Stimulated activated CD8-positive, alpha-beta memory T cell treated with anti-CD3 and anti-CD28 coated beads, Interleukin-12 subunit alpha, Interleukin-12 subunit beta, amount 100 ng/mL, for 1 hour (primary cell): ENCODE measurements at regions not wholly inside any gene's neighbourhood (a gene's known extent, or its start where the extent isn't known, plus 50 kb on each side); places are given as distances from the start of the nearest gene placed in this dataset.

ENCODE experiments used
- DNase-seq: peaks from one replicate; pipeline ENCODE4 v3.0.0-alpha.2; 2020; ENCODE audit warnings: low read depth

DNA sequence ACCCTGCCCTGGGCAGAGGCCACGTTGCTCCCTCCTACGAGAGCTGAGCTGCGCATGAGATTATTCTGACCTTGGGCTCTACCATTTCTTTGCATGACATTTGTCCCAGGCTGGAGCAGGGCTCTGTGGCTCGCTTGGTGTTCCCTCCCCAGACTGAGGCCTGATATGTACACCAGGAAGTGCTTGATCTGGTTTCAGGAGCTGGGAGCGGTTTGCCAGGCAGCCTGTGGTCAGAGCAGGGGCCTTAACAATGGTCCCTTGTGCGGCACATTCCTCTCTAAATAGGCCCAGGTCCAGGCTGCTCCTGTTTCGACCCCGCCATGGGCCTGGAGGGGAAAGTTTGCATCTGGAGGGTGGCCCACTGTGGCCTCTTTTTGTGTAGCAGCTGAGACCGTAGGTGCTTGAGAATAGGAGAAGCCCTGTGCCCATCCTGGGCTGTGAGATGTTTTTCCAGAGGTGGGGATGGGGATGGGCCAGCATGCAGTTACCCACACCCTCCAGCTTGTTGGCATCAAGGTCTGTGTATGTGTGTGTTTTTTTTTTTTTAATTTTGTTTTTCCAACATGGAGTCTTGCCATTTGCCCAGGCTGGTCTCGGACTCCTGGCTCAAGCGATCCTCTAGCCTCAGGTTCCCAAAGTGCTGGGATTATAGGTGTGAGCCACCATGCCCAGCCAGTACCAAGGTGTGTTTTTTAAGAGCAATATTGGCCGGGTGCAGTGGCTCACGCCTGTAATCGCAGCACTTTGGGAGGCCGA, 253.9 kb downstream of the SEC14L1 start:
- no peak for DNase-seq

DNA sequence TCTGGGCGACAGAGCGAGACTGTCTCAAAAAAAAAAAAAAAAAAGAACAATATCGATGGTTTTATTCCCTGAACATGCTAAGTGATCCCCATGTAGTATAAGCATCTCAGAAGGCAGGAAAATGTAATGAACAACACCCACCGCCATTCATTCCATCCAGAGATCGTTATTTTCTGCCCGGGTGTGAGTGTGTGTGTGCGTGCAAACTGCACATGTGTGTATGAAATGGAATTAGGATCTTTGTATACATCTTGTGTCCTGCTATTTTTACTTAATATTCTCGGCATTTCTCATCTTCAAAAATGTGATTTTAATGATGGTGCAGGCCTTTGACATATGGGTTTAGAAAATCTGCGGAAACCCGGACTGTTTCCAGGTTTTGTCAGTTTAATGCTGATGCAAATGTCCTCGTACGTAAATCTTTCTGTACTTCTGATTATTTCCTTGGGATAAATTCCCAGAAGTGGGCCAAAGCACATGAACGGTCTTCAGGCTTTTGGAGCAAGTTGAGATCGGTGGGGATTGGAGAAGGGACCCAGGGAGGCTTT, 254.8 kb downstream of the SEC14L1 start:
- no peak for DNase-seq

GRCh38 chr17:77396610-77397009, 255.8 kb downstream of the SEC14L1 start:
- DNase-seq = no peak

DNA sequence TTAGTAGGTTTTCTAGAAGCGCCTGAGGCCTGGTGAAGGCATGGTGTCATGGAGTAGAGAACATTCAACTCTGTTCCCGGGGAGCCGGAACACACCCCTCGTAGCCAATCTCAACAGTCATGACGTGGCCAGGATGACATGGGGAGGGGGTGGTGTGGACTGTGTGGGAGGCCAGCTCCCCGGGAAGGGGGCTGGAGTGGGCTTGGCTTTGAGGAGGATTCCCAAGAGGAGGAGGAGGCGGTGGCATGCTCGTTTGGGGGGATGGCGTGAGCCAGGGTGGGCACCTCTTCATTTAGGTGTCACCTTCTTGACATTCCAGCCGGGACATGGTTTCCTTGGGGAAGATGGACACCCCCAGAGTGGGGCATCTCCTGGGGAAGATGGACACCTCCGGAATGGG, 257.5 kb downstream of the SEC14L1 start:
- DNase-seq = no peak

DNA sequence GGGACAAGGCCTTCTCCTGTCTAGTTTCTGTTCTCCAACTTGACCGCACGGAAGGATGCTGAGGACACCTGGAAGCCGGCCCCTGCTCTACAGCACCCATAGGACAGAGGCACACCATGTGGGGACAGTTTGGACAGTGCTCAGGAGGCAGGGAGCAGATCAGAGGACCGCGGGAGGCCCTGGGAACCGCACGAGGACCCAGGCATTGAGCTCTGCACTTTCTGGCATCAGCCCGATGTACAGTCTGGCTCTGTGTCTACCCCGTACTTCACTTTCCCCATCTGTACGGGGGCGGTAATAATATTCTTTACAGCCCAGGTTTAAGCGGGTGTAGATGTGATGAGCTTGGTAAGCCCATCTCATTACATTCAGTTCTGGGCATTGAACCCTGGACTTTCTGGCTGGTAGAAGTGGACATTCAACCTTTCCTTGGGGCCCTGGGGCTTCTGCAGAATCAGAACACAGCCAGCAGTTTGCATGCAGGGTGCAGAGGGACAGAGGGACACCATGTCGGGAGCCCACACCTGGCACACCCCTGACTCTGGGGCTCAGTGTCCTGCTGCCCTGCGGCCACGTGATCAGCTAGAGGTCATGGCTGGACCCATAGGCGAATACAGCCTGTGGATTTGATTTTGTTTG, 258.7 kb downstream of the SEC14L1 start:
- no peak for DNase-seq

DNA sequence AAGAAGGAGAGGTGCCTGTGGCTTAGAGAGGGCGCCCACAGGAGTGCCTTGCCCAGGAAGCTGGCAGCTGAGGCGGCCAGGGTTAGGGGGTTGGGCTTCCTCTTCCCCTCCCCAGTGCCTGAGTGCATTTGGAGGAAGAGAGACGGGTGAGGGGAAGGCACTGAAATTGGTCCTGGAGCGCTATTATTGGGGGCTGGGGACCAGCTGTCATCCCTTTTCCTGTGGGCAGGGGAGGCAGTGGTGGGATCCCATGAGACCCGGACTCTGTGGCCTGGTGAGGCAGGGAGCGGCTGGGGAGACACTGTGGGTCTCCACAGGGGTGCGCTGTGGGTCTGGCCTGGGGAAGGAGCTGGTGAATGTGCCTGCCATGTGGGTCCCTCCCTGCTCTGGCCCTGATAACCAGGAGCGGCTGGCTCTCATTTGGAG, 259.7 kb downstream of the SEC14L1 start:
- DNase-seq = peak; percentile 61

- DNase-seq = no peak
Observed at GRCh38 chr17:77402159-77402731, 261.5 kb downstream of the SEC14L1 start.

DNA sequence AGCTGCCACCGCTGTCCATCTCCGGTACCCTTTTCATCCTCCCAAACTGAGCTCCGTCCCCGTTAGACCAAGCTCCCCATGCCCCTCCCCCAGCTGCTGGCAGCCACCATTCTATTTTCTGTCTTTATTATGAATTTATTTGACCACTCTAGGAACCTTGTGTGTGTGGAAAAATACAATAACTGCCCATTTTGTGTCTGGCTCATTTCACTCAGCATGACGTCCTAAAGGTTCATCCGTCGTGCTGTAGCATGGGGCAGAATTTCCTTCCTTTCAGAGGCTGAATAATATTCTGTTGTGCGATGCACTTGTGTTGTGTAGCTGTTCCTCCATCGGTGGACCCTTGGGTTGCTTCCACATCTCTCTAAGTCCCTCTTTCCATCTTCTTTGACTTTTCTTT, 263.1 kb downstream of the SEC14L1 start:
- DNase-seq = no peak

DNA sequence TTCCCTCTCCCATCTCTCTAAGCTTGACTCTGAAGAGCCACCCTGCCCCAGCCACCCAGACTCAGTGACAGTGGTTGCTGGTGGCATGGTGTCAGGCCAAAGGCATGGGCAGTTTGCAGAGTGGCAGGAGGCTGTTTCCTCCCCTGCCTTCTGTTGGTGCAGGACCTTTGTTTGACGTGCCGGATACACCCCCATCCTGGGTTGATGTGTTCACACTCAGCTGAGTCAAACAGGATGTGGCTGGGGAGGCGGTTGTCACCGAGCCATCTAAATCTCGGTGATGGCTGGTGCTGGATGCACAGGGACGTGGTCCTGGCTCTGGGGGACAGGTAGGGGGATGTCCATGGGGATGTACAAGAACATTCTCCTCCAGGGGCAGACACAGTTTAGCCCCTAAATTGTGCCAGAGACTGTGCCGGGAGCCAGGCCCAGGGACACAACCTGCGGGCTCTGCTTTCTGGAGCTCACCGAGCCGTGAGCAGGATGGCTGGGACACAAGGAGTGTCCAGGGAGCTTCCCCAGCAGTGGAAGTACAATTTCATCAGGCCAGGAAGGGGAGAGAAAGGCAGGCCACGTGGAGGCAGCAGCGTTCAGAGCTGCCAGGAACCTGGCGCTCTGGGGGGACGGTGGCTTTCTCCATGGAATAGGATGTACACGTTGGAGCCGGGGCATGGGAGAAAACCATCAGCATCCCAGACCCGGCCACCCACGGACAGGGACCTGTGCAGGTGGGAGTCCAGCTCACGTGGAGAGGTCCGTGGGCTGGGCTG, 264.2 kb downstream of the SEC14L1 start:
- peak; percentile 77 for DNase-seq

GRCh38 chr17:77405867-77406732, 265.3 kb downstream of the SEC14L1 start:
- no peak for DNase-seq

DNA sequence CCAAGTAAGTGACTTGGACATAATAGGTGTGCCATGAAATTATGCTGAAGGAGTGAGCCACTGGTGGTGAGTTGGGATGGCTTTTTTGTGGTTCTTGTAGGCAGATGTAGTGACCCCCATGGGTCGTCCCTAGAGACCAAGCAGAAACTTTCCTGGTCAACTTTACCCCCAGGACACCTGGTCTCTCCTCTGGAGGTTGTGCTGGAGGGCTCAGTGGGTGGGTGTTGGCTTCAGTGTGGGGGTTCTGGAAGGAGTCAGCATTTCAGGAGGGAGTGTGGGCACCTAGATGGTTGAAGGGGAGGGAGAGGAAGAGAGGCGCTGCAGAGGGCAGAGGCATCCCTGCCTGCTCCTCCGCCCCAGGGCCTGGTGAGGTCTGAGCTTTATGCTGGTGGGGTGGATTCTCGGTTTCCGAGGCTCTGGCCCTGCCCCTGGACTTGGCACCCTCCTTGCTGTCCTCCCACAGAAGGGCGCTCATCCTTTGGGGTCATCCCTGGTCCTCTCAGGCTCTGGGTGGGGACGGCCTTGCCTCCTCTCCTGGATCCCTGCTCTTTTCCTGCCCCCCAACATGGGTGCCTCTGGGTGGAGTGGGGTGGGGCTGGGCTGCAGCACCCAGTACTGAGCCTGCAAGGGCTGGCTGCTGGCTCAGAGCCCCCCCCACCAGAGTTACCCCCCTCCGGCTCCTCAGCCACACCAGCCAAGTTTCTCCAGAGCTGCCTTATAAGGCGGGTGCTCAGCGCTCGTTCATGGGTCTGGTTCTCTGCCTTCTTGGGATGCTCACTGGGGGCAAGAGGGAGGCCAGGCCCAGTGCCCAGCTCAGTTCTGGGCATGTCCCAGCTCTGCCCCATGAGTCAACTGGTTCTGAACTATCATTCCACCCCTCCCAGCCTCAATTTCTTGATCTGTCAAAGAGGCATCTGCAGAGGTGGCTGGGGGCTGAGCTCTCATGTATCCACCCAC, 266.8 kb downstream of the SEC14L1 start:
- no peak for DNase-seq

GRCh38 chr17:77408284-77408683, 267.5 kb downstream of the SEC14L1 start:
- no peak for DNase-seq

DNA sequence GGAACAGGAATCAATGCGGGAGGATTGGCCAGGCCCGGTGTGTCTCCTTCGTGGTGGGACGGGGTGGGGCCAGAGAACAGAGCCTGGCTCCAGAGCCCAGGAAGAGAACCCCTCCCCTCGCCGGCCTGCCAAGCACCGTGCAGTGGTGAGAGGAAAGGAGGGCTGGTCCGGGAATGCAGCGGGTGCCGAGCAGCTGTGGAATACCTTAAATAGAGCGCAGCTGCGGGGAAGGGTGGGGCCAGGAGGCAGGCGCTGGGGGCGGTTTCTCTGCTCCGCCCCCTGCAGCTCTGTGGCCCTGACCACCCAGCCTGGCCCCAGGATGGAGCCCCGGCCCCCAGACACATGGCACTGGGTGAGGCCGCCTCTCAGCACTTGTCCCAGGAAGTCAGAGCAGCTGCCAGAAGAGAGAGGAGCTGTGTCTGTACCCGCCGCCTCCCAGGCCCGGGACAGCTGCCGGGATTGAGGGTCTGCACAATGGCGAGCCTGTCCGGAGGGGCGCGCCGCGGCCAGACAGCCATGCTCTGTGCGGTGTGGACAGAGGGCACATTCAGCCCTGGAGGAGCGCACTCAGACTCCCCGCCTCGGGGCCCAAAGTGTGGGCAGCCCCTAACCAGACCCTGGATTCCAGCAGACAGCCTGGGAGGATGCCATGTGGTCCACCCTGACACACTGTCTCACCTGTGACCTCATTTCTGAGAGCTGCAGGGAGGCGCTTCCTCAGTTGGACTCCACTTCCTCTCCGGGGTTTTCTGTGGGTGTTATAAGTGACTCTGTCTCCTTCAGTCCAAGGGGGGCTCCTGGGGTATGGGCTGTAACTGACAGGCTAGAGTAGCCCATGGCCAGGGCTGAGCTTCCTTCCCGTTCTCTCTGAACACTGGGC, 268.8 kb downstream of the SEC14L1 start:
- no peak for DNase-seq

DNA sequence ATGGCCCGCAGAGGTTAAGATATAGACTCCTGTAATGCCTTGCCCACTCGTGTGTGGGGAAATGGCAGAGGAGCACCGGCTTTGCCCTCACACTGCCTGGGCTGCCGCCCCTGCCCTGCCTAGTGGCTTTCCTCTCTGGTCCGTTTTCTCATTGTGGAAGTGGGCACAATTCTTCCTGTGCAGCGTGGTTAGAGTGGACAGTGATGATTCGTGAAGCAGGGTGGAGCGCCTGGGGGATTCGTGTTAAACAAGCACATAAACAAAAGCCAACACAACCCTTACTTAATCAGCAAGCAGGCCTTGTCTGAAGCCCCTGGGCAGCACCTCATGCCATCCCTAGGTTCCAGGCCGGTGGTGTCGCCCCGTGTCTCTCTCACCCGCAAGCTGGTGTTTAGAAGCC, 269.7 kb downstream of the SEC14L1 start:
- no peak for DNase-seq

GRCh38 chr17:77414811-77415400, 274.1 kb downstream of the SEC14L1 start:
- DNase-seq = no peak

GRCh38 chr17:77416105-77416713, 275.4 kb downstream of the SEC14L1 start:
- DNase-seq = no peak

DNA sequence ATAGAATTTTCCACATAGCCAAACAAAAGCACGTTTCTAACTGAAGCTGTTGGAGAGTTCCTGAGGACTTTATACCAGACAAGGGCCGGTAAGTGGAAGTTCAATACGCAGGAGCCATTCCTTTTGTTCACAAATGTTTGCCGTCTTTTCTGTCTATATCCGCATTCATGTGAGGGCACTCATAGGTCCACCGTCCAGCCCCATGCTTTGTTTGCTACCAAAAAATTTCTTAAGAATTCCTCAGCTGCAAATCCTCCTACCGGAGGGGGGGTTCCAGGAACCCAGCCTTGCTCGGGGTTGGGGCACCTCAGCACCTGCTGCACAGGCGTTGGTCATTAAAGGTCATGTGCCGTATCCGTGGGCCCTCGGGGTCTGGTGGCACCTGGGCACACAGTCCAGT, 276.8 kb downstream of the SEC14L1 start:
- DNase-seq = no peak

DNA sequence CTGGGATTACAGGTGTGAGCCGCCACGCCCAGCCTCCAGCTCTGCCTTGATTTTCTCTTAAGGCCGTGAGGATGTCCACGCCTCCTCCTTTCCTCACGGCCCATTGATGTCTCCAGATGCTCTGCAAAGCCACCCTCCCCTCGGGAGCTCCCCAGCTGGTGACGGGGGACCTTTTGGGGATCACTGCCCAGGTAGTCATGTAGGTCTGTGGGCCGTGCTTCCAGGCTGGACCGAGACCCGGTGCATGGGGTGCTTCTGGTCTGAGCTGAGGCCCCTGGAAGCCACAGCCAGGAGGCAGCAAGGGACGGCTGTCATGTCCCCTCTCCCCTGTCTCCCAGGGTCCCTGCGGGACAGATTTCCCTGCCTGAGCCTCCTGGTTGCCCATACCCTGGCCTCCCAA, 277.8 kb downstream of the SEC14L1 start:
- no peak for DNase-seq
